ENCODE measurements at regions not wholly inside any gene's neighbourhood (a gene's known extent, or its start where the extent isn't known, plus 50 kb on each side); places are given as distances from the start of the nearest gene placed in this dataset.
"Not testable (repeated sequence)": the region's sequence is repeated elsewhere in the genome, so short reads cannot be mapped to it uniquely, and the experiment has no call there.

GRCh38 chr12:28693565-28694219 lies 455.4 kb upstream of the FAR2 start:
- no peak for DNase-seq

DNA sequence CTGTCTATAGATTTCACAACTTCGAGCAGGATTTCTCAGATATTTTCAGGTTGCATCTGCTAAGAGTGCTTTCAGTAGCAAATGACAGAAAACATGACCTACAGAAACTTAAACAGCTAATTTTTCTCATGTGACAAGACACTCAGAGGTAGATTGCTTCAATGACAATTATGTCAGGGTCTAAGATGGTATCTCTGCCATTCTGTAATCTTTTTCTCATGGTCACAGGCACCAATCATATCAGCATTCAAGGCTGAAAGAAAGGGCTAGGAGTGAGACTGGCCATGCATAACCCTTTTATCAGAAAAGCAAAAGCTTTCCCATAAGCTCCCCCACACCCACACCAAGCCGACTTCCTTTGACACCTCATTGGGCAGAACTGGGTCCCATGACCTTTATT lies 450.5 kb upstream of the FAR2 start:
- no peak for DNase-seq

GRCh38 chr12:28699029-28699428 lies 450.0 kb upstream of the FAR2 start:
- no peak for DNase-seq

- no peak for DNase-seq
Observed at GRCh38 chr12:28700161-28700560, 448.9 kb upstream of the FAR2 start.

GRCh38 chr12:28704477-28705169 lies 444.5 kb upstream of the FAR2 start:
- DNase-seq = no peak

DNA sequence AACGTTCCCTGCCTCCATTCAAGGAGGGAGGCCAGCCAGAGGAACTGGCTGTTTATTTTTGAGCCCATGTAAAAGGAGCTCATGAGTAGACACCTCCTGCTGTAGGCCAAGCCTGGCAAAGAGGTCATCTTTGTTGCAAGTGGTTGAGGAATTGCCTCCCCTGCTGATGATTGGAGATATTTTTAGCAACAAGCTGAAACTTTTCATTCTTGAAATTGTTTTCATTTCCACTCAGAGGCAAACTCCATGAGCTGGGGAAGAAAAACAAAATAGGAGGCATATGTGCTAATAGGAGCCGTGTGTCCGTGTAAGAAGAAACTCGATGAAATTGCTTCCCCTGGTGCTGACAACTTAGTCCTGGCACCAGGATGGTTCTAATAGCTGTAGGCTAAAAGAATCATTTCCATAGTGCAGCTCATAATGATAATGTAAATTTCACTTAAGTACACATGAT lies 440.1 kb upstream of the FAR2 start:
- DNase-seq = no peak

DNA sequence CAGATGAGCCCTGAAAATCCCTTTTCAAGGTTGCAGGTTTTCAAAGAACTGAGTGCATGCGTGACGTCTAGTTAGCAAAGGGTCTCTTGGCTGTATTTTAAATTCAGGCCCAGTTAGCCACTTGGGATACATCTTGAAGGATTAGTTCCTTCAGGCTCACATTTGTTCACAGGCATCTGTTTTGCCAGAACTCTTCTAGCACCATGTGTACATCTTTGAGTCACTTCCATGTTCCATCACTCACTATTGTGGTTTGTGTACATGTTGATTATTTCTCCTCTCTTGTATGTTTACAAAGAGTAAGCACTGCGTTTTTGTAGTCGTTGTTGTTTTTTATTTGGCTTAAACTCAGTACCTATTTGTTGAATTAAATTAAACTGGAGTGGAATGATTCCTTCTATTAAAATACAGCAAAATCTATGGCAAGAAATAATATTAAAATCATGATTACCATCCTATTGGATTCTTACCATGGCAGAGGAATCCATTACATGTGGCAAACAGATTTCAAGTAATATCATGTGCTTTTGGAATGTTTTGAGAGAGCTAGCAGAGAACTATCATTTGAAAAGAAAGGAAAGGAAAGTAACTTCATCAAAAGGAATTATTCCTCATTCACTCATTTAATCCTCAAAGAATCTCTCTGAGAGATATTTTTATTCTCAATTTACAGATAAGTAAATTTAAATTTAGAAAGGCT lies 438.9 kb upstream of the FAR2 start:
- no peak for DNase-seq

GRCh38 chr12:28710882-28711281 lies 438.2 kb upstream of the FAR2 start:
- DNase-seq = no peak

DNA sequence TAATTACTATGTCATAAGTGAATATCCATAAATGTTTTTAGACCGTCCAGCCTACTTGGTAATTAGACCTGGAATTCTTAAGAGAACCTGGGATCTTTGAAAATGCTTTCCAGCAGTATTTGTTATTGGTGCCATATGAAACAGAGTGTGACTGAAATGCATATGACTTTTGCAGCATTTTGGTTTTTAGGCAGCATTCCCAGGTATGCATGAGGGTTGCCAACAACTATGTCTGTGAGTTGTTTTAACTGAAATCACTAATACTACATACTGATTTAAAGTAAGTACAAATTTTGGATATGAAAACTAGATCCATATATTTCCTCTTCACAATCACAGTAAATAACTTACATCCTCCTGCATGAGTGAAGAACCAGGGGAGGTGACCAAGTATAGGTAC lies 437.7 kb upstream of the FAR2 start:
- no peak for DNase-seq

DNA sequence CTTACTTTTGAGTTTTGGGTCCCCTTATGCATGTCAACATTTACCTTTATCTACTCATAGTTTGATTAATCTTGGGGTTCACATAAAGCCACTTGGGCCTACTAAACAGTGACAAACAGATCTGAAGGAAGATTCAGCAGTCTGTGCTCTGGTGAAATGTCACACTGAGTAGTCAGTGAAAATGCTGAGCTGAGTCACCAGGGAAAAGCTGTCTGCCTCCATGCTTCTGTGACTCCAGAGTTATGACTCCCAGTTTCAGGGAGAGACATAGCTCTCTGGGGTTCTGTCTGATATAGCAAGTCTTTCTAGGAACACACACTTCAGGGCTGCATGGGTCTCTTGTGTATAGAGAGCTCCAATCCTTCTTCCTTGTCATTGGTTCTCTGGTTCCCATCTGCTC lies 406.3 kb upstream of the FAR2 start:
- no peak for DNase-seq

DNA sequence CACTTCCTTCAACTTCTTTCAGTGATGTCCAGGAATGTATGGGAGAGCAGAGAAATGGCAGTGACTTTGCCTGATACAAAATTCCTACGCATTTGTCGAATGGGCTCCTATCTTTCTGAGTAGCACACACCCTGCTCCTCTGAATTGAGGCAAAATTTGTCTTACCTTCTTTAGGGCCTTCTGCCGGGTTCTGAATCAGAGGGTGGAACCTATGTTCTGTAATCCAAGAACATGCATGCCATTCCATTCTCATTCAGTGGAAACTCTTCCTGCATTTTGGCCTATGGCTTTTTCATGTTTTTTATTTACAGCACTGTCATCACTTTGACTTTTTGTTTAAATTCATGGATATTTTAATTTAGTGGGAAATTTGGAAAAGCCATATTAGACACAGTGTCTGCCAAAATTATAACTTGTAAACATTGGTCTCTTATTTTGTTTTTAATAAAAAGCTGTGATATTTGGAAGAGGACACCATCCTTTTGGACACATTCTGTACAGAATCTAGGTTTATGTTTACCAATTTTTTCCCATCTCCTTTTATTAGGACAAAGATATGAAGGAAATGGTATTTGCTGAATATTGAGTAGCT lies 402.2 kb upstream of the FAR2 start:
- no peak for DNase-seq

GRCh38 chr12:28750946-28751685 lies 398.0 kb upstream of the FAR2 start:
- no peak for DNase-seq

DNA sequence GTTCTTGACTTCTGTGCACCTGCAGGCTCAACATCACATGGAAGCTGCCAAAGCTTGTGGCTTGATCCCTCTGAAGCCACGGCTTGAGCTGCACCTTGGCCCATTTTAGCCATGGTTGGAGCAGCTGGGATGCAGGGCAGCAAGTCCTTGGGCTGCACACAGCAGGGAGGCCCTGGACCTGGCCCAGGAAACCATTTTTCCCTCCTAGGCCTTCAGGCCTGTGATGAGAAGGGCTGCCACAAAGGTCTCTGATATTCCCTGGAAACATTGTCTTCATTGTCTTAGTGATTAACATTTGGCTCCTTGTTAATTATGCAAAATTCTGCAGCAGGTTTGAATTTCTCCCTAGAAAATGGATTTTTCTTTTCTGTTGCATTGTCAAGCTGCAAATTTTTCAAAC lies 394.1 kb upstream of the FAR2 start:
- no peak for DNase-seq

GRCh38 chr12:28759333-28759732 lies 389.7 kb upstream of the FAR2 start:
- no peak for DNase-seq

DNA sequence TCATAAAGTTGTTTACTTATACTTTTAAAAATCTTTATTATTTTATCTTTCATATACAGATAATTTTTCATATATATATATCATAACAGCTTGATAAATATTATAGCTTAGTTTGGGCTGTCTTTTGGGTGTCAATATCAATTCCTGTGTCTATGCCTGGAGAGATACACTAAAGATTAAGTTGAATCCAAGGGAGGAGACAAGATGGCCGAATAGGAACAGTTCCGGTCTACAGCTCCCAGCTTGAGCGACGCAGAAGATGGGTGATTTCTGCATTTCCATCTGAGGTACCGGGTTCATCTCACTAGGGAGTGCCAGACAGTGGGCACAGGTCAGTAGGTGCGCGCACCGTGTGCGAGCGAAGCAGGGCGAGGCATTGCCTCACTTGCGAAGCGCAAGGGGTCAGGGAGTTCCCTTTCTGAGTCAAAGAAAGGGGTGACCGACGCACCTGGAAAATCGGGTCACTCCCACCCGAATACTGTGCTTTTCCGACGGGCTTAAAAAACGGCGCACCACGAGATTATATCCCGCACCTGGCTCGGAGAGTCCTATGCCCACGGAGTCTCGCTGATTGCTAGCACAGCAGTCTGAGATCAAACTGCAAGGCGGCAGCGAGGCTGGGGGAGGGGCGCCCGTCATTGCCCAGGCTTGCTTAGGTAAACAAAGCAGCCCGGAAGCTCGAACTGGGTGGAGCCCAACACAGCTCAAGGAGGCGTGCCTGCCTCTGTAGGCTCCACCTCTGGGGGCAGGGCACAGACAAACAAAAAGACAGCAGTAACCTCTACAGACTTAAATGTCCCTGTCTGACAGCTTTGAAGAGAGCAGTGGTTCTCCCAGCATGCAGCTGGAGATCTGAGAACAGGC lies 388.8 kb upstream of the FAR2 start:
- DNase-seq = not testable (repeated sequence)

DNA sequence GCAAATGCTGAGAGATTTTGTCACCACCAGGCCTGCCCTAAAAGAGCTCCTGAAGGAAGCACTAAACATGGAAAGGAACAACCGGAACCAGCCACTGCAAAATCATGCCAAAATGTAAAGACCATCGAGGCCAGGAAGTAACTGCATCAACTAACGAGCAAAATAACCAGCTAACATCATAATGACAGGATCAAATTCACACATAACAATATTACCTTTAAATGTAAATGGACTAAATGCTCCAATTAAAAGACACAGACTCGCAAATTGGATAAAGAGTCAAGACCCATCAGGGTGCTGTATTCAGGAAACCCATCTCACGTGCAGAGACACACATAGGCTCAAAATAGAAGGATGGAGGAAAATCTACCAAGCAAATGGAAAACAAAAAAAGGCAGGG lies 387.2 kb upstream of the FAR2 start:
- DNase-seq = not testable (repeated sequence)

- DNase-seq = no peak
Observed at GRCh38 chr12:28766398-28766797, 382.7 kb upstream of the FAR2 start.

- DNase-seq = no peak
Observed at GRCh38 chr12:28767836-28768348, 381.2 kb upstream of the FAR2 start.

DNA sequence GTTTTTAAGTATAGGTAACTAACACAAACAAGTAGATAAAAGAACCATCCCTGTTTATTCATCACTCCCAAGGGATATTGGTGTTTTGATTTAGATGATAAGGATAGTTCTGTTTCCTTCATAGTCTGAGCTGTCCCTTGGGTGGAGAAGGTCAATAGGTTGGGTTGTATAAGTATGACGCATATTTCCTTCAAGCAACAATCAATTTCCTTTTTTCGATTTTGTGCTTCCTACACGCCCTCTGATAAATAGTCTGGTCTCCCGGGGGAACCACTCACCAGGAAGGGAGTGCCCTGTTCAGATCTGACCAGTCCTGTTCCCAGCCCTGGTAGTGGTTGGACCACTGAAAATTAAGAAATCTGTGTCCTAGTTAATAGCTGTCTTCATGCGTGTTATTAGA lies 378.8 kb upstream of the FAR2 start:
- no peak for DNase-seq

- no peak for DNase-seq
Observed at GRCh38 chr12:28771968-28772367, 377.1 kb upstream of the FAR2 start.

DNA sequence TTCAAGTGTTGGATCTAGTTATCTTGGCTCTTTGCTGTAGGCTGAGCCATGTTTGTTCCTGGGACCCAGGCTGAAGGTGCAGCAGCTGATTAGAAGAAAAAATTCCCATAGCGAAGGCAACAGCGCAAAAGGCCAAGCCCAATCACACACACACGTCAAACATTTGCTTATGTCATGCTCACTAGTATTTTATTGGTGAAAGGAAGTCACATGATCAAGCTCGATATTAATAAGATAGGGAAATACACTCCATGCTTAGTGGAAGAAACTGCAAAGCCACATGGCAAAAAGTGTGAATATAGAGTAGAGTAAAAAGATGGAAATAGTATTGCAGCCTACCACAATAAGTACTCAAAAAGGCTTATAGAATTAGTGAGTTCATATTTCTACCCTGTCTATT lies 373.5 kb upstream of the FAR2 start:
- no peak for DNase-seq

- no peak for DNase-seq
Observed at GRCh38 chr12:28776220-28776619, 372.9 kb upstream of the FAR2 start.

Data from SIG-M5 (cell line).